ENCODE measurements at regions not wholly inside any gene's neighbourhood (a gene's known extent, or its start where the extent isn't known, plus 50 kb on each side); places are given as distances from the start of the nearest gene placed in this dataset.

GRCh38 chr3:153809097-153809496, 312.1 kb upstream of the ARHGEF26 start:
- no peak for TF ChIP-seq POLR2AphosphoS5 (IDR thresholded peaks at IDR 0.05; ENCODE audit: borderline replicate concordance, low read depth, low read length)
- TF ChIP-seq EZH2 (IDR thresholded peaks at IDR 0.05), result no peak

Measured in SK-N-MC (cell line).